GM18907 (cell line): ENCODE measurements at regions not wholly inside any gene's neighbourhood (a gene's known extent, or its start where the extent isn't known, plus 50 kb on each side); places are given as distances from the start of the nearest gene placed in this dataset.
"Not testable (repeated sequence)": the region's sequence is repeated elsewhere in the genome, so short reads cannot be mapped to it uniquely, and the experiment has no call there.

Experiments
- ATAC-seq: cut with Tn5 transposase; IDR thresholded peaks from one replicate; pipeline ENCODE4 v1.9.1; 2021; ENCODE audit warnings: mild to moderate bottlenecking, moderate library complexity; ENCODE audit not compliant: unreplicated experiment

- ATAC-seq, result no peak
Measured at GRCh38 chr4:11069083-11069482, 359.6 kb downstream of the HS3ST1 start.

GRCh38 chr4:11066584-11066983 lies 362.1 kb downstream of the HS3ST1 start:
- not testable (repeated sequence) for ATAC-seq

GRCh38 chr4:11060637-11061036 lies 368.1 kb downstream of the HS3ST1 start:
- not testable (repeated sequence) for ATAC-seq

- not testable (repeated sequence) for ATAC-seq
Measured at GRCh38 chr4:11054937-11055336, 370.4 kb upstream of the CLNK start.

GRCh38 chr4:11053601-11054220 lies 369.1 kb upstream of the CLNK start:
- no peak for ATAC-seq

GRCh38 chr4:11051181-11051580 lies 366.6 kb upstream of the CLNK start:
- ATAC-seq, result no peak

- ATAC-seq, result no peak
Measured at GRCh38 chr4:11050766-11051165, 366.2 kb upstream of the CLNK start.

GRCh38 chr4:11049001-11049400 lies 364.4 kb upstream of the CLNK start:
- ATAC-seq, result no peak

GRCh38 chr4:11042760-11043159 lies 358.2 kb upstream of the CLNK start:
- peak; percentile 50 for ATAC-seq

- ATAC-seq, result no peak
Measured at GRCh38 chr4:11039634-11040131, 355.1 kb upstream of the CLNK start.

- no peak for ATAC-seq
Measured at GRCh38 chr4:11038926-11039325, 354.4 kb upstream of the CLNK start.

GRCh38 chr4:11037637-11038036 lies 353.1 kb upstream of the CLNK start:
- no peak for ATAC-seq

- ATAC-seq, result no peak
Measured at GRCh38 chr4:11028334-11028733, 343.8 kb upstream of the CLNK start.

- no peak for ATAC-seq
Measured at GRCh38 chr4:11021333-11021732, 336.8 kb upstream of the CLNK start.

- ATAC-seq, result no peak
Measured at GRCh38 chr4:11019451-11020240, 335.1 kb upstream of the CLNK start.

- no peak for ATAC-seq
Measured at GRCh38 chr4:11014199-11014598, 329.6 kb upstream of the CLNK start.

GRCh38 chr4:11013094-11013664 lies 328.6 kb upstream of the CLNK start:
- no peak for ATAC-seq

- ATAC-seq, result no peak
Measured at GRCh38 chr4:11011249-11011648, 326.7 kb upstream of the CLNK start.

GRCh38 chr4:11010624-11011023 lies 326.1 kb upstream of the CLNK start:
- ATAC-seq, result no peak

- ATAC-seq, result no peak
Measured at GRCh38 chr4:11009281-11009680, 324.7 kb upstream of the CLNK start.

GRCh38 chr4:11005300-11005699 lies 320.7 kb upstream of the CLNK start:
- no peak for ATAC-seq

- no peak for ATAC-seq
Measured at GRCh38 chr4:11004818-11005217, 320.2 kb upstream of the CLNK start.
